ENCODE measurements at regions not wholly inside any gene's neighbourhood (a gene's known extent, or its start where the extent isn't known, plus 50 kb on each side); places are given as distances from the start of the nearest gene placed in this dataset.

- no peak for TF ChIP-seq REST (IDR thresholded peaks at IDR 0.05; ENCODE audit: unreplicated experiment)
- TF ChIP-seq ZNF114 (CRISPR knock-in tag; IDR thresholded peaks at IDR 0.05), result no peak
- no peak for TF ChIP-seq CREB1 (CRISPR knock-in tag; IDR thresholded peaks at IDR 0.05; ENCODE audit: low read depth)
- no peak for TF ChIP-seq EZH2 (IDR thresholded peaks at IDR 0.05; ENCODE audit: low read depth, unreplicated experiment)
- TF ChIP-seq STAT1 (IDR thresholded peaks at IDR 0.05; ENCODE audit: unreplicated experiment), result no peak
- no peak for TF ChIP-seq ZNF331 (CRISPR knock-in tag; IDR thresholded peaks at IDR 0.05; ENCODE audit: low read depth)
- no peak for TF ChIP-seq NANOG (IDR thresholded peaks at IDR 0.05; ENCODE audit: borderline replicate concordance)
These were observed 381.7 kb upstream of the DDX18 start (continued) for GRCh38 chr2:117432746-117433145.

DNA sequence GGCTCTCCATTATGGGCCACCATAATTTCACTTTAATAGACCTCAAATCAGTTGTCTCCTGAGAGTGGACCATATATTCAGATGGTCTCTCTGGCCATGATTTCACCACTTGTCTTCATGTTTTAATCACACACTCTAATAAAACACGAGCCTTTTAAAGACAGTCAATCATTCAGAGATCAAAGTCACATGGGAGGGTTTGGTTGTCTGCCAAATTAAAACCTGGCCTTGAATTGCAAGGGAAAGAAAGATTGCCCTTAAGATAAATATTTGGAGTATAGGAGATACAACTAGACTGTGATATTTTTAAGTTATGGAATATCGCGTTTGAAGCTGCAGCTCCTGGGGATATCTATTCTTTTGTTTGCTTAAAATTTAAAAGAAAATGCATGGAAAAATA, 377.8 kb upstream of the DDX18 start:
- Mint-ChIP-seq H3K4me3 (no peak overlapping the region), H3K4me1 (no peaks in the 10 kb centered on the region), H3K27me3 (ENCODE audit: insufficient read depth, low read depth, poor library complexity) (no peaks in the 10 kb centered on the region), H3K36me3 (ENCODE audit: low read depth) (no peaks in the 10 kb centered on the region), H3K9me3 (no peaks in the 10 kb centered on the region), H3K27ac (no peak overlapping the region)
- no peak for DNase-seq (ENCODE audit: low spot score)
- Histone ChIP-seq H3K27me3 (ENCODE audit: insufficient read depth) (no peaks in the 10 kb centered on the region), H3K9me2 (ENCODE audit: insufficient read depth) (0 out of 2 replicates have a peak, but pooled peaks cover 4% of the 10 kb centered on the region), H3K79me2 (replicated peaks; ENCODE audit: insufficient read depth) (no peaks in the 10 kb centered on the region), H3K36me3 (ENCODE audit: insufficient read depth) (no peaks in the 10 kb centered on the region), H3K4me2 (no peak overlapping the region), H3K4me3 (no peak overlapping the region), H4K20me1 (replicated peaks; ENCODE audit: insufficient read depth) (no peaks in the 10 kb centered on the region), H2AFZ (no peak overlapping the region), H3F3A (replicated peaks; ENCODE audit: low read depth) (no peaks in the 10 kb centered on the region), H3K4me1 (ENCODE audit: insufficient read depth) (no peaks in the 10 kb centered on the region), H3K27ac (ENCODE audit: low read depth) (no peak overlapping the region)
- no peak for ATAC-seq
- no peak for TF ChIP-seq CTCF (conservative IDR thresholded peaks at IDR 0.05; ENCODE audit: low read depth in 2 of 2)
- TF ChIP-seq ZNF114 (CRISPR knock-in tag; IDR thresholded peaks at IDR 0.05), result no peak
